WERI-Rb-1 (cell line): ENCODE measurements at regions not wholly inside any gene's neighbourhood (a gene's known extent, or its start where the extent isn't known, plus 50 kb on each side); places are given as distances from the start of the nearest gene placed in this dataset.

ENCODE experiments used
- DNase-seq: peaks from one replicate; pipeline ENCODE4 v3.0.0-alpha.2; 2020
- H3K27ac ChIP-seq: fragments of 250-450 bp; sonication (Bioruptor Pico); 2 replicates; pipeline ENCODE4 v1.5.1; 2020; ENCODE audit warnings: mild to moderate bottlenecking, moderate library complexity
- H3K27me3 ChIP-seq: fragments of 250-450 bp; sonication (Bioruptor Pico); 2 replicates; pipeline ENCODE4 v1.5.1; 2021; ENCODE audit warnings: mild to moderate bottlenecking, low read depth, moderate library complexity; ENCODE audit not compliant: insufficient read depth, severe bottlenecking
- H3K36me3 ChIP-seq: fragments of 250-450 bp; sonication (Bioruptor Pico); 2 replicates; pipeline ENCODE4 v1.5.1; 2020; ENCODE audit warnings: mild to moderate bottlenecking, moderate library complexity
- H3K4me3 ChIP-seq: 2 replicates; pipeline ENCODE4 v1.5.1; 2011; ENCODE audit warnings: low read depth, mild to moderate bottlenecking, control low read depth, low read length
- H3K9me3 ChIP-seq: fragments of 250-450 bp; sonication (Bioruptor Pico); 2 replicates; pipeline ENCODE4 v1.5.1; 2021; ENCODE audit warnings: mild to moderate bottlenecking, moderate library complexity; ENCODE audit not compliant: severe bottlenecking
- CTCF ChIP-seq: IDR thresholded peaks from 2 replicates; pipeline ENCODE4 v1.5.1; 2011; ENCODE audit warnings: low read depth, mild to moderate bottlenecking, control low read depth, inconsistent platforms, low read length

GRCh38 chr1:238404921-238405320, 514.2 kb upstream of the ZP4 start:
- no peaks in the 10 kb centered on the region for H3K9me3 ChIP-seq
- no peak overlapping the region for H3K27ac ChIP-seq
- TF ChIP-seq CTCF: no peak
- no peak for DNase-seq
- H3K4me3 ChIP-seq: no peak overlapping the region
- H3K27me3 ChIP-seq: no peaks in the 10 kb centered on the region
- H3K36me3 ChIP-seq: no peaks in the 10 kb centered on the region

GRCh38 chr1:238404481-238404880, 513.8 kb upstream of the ZP4 start:
- no peaks in the 10 kb centered on the region for H3K9me3 ChIP-seq
- no peak for TF ChIP-seq CTCF
- DNase-seq: no peak
- no peaks in the 10 kb centered on the region for H3K36me3 ChIP-seq
- H3K27ac ChIP-seq: no peak overlapping the region
- no peaks in the 10 kb centered on the region for H3K27me3 ChIP-seq
- no peak overlapping the region for H3K4me3 ChIP-seq

GRCh38 chr1:238401144-238401543, 510.4 kb upstream of the ZP4 start:
- no peak for DNase-seq
- no peak for TF ChIP-seq CTCF
- Histone ChIP-seq H3K36me3 (no peaks in the 10 kb centered on the region), H3K9me3 (no peaks in the 10 kb centered on the region), H3K27ac (no peak overlapping the region), H3K27me3 (no peaks in the 10 kb centered on the region), H3K4me3 (no peak overlapping the region)

DNA sequence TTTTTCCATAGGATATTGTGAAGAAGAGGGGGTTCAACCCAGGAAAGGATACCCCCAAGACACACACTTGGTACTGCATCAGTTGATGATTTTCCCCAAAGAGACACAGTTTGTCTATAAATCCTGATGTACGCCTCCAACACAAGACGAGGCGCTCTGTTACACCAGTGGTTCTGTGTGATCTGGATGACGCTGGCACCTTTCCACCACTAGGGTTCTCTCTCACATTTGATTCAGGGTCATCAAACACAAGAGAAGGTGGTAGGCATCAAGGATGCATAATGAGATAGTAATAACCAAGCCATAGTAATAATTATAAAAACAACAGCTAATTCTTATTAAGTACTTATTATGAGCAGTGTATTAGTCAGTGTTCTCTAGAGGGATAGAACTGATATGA, 508.8 kb upstream of the ZP4 start:
- no peak overlapping the region for H3K4me3 ChIP-seq
- no peaks in the 10 kb centered on the region for H3K9me3 ChIP-seq
- H3K27ac ChIP-seq: no peak overlapping the region
- no peaks in the 10 kb centered on the region for H3K27me3 ChIP-seq
- peak; percentile 75 for TF ChIP-seq CTCF
- peak; percentile 63 for DNase-seq
- H3K36me3 ChIP-seq: no peaks in the 10 kb centered on the region

GRCh38 chr1:238396140-238396539, 505.4 kb upstream of the ZP4 start:
- Histone ChIP-seq H3K4me3 (no peak overlapping the region), H3K27ac (no peak overlapping the region), H3K36me3 (no peaks in the 10 kb centered on the region), H3K27me3 (no peaks in the 10 kb centered on the region), H3K9me3 (no peaks in the 10 kb centered on the region)
- DNase-seq: no peak
- TF ChIP-seq CTCF: no peak

DNA sequence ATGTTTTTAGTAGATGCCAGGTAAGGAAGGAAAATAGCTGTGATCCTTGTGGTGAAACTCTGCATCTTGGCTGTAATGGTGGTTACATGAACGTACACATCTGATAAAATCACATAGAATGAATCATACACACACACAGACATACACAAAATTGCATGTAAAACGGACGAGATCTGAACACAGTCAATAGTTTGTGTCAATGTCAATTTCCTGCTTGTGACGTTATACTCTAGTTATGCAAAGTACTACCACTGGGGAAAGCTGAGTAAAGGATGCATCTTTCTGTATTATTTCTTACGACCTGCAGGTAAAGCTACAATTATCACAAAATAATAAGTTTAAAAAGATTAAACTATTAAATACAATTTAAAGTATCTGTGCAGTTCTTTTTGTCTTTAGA, 493.7 kb upstream of the ZP4 start:
- Histone ChIP-seq H3K36me3 (no peaks in the 10 kb centered on the region), H3K27ac (no peak overlapping the region), H3K9me3 (no peaks in the 10 kb centered on the region), H3K4me3 (no peak overlapping the region), H3K27me3 (no peaks in the 10 kb centered on the region)
- no peak for DNase-seq
- no peak for TF ChIP-seq CTCF
